Stimulated activated CD8-positive, alpha-beta memory T cell treated with anti-CD3 and anti-CD28 coated beads, Interleukin-2, amount 100 ng/mL, for 1 hour (primary cell): ENCODE measurements at regions not wholly inside any gene's neighbourhood (a gene's known extent, or its start where the extent isn't known, plus 50 kb on each side); places are given as distances from the start of the nearest gene placed in this dataset.
"Not testable (repeated sequence)": the region's sequence is repeated elsewhere in the genome, so short reads cannot be mapped to it uniquely, and the experiment has no call there.

ENCODE experiments used
- DNase-seq, 2 donors: peaks; one replicate each; pipeline ENCODE4 v3.0.0-alpha.2; 2020; ENCODE audit warnings: low read depth in 2 of 2

DNA sequence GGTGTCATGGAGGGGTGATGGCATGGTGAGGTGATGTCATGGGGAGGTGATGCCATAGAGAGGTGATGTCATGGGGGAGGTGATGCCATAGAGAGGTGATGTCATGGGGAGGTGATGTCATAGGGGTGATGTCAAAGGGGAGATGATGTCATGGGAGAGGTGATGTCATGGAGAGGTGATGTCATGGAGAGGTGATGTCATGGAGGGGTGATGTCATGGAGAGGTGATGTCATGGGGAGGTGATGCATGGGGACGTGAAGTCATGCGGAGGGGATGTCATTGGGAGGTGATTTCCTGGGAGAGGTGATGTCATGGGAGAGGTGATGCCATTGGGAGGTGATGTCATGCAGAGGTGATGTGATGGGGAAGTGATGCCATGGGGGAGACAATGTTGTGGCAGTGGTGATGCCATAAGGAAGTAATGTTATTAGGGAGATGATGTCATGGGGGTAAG, 92.1 kb upstream of the C1orf174 start:
- DNase-seq = no peak

DNA sequence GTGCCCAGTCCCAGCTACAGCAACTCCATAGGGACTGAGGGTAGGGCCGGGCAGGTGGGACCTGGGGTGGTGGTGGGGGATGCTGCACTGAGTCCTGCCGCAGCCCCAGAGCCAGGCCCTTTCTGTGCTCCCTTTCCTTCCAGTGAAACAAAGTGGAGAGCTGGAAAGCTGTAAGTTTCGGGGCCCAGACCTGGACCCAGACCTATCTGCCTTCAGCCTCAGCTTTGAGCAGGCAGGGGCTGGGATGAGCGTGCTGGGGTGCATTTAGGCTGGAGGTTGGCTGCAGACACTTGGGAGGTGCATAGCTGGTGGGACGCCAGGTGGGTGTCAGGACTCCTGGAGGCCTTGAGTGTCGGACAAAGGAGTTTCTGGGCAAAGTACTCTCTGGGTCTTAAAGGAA, 92.7 kb upstream of the C1orf174 start:
- no peak for DNase-seq

DNA sequence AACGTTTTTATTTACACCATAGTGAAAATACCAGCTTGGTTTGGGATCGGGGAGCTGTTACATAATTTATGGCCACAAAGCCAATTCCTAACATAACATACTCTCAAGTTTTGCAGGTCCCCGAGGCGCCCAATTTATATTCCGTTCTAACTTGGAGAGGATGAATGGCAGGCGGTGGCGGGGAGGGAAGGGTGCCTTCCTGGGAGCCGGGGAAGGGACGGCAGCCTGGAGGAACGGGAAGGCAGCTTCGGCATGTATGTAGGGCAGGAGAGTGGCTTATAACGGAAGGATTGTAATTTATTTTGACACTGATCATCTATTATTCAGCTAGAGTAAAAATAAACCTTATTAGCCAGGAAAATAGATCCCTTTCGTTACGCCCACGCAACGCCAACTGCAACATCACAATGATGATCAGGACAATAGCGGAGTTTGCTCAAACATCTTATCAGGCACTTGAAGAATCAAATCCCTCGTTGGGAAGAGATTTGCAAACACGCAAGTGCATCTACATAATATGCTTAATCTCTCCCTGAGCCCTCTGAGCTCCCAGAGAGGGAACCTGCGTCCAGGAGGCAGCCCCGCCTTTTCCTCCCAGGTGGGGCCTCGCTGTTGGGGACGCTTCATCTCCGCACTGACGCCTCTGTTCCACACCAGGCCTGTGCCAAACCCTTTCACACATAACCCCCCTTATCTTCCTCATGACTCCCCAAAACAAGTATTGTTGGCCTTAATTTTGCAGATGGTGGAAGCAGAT, 93.7 kb upstream of the C1orf174 start:
- DNase-seq = no peak

DNA sequence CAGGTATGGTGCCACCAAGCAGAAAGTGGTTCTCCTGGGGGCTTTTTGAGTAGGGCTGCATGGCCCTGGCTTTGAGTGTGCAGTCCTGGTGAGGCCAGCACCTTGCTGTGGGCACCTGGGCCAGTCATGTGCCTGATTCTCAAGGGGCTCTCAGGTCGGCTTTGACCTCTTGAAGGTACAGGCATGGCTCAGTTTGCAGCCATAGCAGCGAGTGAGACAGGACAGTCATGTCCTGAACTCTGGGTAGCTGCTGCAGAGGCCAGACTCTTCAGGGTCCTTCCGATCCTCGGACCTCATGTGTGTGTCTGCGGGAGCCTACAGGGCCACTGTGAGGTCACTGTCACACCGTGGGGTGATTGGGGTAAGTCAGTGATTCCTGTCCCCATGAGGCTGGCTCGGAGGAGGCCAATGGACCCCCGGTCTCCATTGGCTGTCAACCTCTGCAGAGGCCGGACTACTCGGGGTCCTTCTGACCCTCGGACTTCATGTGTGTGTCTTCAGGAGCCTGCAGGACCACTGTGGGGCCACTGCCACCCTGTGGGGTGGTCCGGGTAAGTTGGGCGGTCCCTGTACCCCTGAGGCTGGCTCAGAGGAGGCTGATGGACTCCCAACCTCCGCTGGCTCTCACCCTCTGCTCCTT, 95.2 kb upstream of the C1orf174 start:
- DNase-seq = no peak

DNA sequence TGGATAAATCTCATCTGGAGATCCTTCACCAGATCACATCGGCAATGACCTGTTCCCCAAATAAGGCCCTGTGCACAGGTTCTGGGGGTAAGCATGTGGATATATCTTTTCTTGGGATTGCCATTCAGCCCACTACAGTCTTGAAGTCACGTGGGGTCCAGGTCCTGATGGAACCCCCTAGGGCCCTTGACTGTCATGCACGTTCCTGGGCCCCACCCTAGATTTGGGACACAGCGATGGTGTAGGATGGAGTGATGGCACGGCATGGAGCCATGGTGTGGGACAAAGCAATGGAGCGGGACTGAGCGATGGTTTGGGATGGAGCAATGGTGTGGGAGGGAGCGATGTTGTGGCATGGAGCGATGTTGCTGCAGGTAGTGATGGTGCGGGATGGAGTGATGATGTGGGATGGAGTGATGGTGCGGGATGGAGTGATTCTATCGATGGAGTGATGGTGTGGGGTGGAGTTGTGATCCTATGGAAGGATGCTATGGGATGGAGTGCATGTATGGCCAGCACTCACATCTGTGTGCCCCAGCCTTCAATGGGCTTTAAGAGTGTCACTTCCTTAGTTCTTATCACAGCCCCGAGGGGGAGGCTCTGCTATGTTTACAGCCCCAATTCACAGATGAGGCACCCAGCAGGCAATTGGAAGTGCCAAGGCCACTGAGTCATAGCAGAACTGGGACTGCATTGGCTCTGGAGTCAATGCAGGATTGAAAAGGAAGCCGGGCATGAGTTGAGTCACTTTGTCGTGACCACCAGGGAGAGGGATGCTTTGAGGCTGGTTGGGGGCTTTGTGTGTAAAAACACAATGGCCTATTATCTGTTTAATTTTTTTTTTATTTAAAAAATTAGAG, 97.0 kb upstream of the C1orf174 start:
- DNase-seq = no peak

DNA sequence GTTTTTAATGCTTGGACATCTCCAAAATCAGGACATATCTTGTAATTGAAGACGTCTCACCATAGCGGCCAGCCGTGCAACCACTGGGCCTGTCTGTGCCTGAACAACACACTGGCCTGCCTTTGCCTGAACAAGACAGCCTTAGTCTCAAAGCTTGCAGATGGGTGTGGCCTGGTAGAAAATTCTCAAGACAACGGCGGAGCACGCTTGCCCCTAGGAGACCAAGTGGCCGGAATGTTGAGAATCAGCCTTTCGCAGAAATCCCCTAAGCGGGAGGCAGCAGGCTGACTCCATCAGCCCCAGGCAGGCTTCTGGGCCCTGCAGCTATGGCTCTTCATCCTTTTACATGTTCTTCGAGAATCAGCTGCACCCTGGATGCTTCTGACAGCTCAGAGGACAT, 98.0 kb upstream of the C1orf174 start:
- no peak for DNase-seq

DNA sequence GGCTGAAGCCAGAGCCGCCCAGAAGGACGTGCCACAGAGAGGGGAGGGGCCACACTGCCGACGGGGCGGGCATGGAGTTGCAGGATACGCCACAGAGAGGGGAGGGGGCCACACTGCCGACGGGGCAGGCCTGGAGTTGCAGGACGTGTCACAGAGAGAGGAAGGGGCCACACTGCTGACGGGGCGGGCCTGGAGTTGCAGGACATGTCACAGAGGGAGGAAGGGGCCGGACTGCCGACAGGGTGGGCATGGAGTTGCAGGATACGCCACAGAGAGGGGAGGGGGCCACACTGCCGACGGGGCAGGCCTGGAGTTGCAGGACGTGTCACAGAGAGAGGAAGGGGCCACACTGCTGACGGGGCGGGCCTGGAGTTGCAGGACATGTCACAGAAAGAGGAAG, 99.4 kb upstream of the C1orf174 start:
- not testable (repeated sequence) for DNase-seq

DNA sequence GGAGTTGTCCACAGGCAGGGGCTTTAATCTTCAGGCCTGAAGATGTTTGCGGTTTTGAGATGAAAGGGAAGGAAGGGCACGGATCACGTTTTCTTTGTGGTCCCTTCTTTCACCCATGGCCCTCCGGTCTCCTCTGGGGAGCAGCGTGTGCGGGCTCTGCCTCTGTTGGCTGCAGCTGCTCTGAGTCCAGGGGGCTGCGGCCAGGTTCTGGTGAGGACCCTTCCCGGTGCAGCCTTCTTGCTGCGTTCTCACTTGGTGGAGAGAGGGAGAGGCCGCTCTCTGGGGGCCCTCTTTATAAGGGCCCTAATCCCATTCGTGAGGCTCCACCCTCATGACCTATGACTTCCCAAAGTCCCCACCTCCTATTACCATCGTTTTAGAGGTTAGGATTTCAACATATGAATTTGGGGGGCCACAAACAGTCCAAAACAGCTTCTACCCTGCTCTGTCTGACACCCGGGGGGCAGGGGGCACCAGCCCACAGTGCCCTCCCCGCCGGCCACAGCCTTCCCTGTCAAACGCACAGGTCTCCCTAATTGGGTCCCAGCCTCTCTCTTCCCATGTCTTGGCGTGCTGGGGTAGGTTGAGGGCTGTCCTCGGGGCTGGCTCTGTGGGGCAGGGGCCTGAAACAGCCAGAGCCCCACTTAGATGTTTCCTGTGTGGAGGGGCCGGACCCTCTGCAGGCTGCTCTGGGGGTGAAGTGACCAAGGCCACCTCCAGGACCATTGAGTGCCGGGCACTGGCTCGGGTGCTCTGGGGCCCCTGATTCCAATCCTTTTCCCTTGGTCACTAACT, 100.1 kb upstream of the C1orf174 start:
- DNase-seq = no peak

DNA sequence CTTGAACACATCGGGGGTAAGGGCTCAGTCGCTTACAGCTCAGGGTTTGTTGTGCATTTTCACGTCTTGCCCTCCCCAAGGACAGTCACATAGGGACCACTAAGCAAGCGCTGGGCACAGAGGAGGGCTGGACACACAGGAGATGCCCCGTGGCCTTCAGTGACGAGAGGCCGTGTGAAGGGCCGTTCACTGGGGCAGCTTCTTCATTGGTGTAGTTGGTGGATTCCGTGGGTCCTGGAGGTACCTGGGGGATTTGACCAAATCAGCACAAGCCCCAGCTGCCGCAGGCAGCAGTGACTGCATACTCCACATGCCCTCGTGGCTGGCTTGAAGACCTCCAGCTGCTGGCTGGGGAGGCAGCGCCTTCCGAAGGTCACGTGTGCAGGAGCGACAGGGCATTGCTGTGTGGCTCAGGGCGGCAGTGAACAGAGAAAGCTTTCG, 100.8 kb upstream of the C1orf174 start:
- DNase-seq = no peak

DNA sequence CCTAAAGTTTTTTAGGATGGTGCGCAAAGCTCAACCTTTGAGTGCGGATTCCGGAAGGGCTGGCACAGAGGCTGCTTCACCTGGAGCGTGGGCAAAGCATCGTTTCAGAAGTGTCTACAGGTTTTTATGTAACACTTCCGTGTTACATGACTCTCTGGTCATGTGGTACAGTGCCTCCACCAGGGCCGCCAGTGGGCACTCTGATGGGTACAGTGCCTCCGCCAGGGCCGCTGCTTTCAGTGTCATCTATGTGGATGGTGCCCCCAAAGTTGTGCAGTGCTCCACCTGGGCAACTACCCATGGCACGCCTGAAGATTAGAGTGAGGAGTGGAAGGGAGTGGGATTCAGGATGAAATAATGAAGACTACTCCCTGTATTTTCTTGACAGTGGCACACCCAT, 101.4 kb upstream of the C1orf174 start:
- no peak for DNase-seq

DNA sequence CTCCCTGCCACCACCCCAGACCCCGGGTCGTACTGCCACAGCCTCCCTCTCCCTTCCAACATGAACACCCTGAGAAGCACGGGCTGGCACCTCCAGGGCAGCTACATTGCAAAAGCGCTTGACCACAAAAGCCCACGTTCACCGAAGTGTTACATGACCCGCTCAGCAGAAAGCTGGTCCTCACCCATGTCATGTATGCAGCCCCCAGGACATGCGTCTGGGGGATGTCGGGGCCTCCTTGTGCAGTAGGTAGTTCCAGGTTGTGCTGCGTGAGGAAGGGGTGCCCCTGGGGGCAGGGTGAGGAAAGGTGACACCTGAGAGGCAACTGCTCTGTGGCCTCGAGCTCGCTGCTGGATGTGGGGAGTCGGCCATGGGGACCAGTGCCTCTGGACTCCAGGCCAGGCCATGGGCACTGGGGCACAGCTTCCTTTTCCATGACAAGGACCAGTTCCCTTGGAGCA, 102.0 kb upstream of the C1orf174 start:
- no peak for DNase-seq

DNA sequence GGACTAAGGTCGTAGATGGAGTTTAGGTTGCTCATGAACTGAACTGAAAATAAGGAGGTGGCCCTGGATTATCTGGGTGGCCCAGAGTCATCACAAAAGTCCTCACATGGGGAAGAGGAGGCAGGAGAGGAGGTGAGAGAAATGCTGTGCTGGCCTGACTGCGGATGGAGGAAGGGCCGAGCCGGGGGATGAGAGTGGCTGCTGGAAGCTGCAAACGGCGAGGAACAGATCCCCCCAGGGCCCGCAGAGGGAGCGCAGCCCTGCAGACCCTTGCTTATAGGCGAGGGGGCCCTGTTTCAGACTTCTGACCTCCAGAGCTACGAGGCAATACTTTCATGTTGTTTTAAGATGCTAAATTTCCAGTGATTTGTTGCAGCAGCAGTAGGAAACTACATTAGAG, 102.7 kb upstream of the C1orf174 start:
- DNase-seq = no peak

DNA sequence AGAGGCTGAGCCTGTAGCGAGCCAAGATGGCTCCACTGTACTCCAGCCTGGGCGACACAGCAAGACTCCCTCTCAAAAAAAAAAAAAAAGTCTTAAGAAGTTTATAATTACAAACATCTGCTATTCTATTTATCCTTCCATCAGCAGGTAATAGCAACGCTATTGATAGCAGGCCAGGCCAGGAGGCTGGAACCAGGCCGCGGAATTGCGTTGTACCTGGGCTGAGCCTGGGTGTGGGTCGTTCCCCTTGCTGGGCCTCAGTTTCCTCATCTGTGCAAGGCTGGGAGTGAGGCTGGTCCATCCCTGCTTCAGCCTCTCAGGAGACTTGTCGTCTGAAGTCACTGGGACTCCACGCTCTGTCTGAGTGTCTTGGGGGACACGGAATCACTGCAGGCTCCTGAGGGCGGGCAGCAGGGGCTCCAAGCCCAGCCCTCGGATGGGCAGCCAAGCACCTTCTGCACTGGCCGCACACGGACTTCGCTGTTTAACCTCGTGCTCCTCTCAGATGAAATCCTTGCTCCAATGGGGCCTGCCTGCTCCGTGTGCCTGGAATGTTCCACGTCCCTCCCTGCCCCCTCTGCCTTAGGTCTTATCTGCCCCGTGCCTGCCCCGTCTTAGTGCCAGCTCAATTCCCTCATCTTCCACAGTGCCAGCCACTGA, 103.9 kb upstream of the C1orf174 start:
- no peak for DNase-seq

DNA sequence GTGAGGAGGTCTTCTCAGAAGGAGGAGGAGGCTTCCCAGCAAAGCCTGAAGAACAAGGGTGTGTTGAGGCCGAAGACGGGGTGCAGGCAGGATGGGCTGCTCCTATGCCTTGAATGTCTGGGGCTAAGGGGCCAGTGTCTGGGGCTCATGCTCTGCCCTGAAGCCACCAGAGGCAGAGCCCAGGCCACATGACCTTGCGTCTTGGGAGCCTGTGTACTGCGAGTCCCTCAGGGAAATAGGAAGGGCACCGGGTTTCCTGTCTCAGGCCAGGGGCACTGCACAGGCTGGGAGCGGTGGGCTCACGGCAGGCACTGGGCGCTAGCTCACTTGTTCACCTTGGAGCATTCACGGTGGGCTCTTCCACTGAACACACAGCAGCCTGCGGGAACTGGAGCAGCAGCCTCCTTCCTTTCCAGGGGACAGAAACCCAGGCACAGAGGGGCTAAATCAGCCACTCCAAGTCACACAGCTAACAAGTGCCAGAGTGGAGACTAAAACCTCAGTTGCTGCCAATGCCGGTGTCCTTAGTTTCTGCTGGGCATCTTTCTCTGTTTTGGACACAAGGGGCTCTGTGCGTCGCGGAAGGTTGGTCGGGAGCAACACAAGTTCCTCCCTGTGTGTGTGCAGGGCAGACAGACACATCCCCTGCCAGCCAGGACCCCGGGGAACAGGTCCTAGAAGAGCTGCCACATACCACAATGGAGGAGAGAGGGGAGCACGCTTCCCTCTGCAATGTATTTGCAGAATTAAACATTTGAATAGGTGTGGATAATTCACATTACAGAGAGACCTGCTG, 104.8 kb upstream of the C1orf174 start:
- no peak for DNase-seq

DNA sequence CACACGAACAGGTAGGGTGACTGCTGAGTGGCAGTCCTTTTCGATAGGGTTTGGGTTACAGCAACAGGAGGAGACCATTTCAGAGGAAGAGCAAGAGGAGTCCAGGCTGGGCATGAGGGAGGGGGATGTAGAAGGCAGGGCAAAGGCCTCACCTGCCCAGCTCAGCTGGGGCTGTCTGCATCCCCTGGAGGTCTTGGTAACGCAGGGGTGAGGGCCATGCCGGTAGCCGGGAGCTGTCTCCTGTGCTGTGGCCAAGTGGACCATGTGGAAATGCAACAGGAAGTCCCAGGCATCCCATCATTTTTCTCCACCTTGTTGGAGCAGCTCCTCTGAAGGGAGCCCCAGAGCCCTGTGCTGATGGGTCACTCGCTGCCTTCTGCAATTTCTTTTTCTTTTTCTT, 105.4 kb upstream of the C1orf174 start:
- no peak for DNase-seq

DNA sequence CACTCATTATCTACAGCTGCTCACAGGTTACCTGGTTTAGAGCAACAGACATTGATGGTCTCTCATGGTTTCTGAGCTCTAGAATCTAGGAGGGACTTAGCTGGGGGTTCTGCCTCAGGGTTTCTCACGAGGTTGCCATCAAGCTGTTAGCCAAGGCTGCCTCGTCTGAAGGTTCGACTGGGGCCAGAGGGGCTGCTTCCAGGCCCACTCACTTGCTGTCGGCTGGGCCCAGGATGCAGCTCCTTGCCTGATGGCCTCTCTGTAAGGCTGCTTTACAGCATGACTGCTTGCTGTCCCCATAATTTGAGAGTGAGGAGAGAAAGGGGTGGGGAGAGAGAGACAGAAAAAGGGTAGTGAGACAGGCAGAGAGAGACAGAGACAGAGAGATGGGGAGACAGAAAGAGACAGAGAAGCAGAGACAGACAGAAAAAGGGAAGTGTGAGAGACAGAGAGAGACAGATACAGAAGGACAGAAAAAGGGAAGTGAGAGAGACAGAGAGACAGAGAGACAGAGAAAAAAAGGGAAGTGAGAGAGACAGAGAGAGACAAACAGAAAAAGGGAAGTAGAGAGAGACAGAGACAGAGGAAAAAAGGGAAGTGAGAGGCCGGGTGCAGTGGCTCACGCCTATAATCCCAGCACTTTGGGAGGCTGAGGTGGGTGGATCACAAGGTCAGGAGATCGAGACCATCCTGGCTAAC, 106.8 kb upstream of the C1orf174 start:
- DNase-seq = no peak

DNA sequence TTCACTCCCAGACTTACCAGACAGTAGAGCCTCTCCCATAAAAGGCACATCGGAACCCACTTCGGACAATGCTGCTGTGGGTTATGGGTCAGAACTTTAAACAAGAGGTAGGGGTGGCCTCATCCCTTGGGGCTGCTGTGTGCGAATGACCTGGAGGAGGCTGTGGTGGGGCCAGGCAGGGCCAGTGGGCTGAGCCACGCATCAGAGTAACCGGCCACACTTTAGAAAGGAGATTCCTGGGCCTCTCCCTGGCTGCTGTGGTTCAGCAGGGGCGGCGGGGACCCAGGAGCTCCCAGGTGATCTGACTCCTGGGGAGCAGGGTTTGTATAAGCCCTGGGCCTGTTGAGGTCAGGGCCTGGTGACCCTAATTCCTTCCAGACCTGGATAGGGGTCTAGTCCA, 110.2 kb upstream of the C1orf174 start:
- no peak for DNase-seq

DNA sequence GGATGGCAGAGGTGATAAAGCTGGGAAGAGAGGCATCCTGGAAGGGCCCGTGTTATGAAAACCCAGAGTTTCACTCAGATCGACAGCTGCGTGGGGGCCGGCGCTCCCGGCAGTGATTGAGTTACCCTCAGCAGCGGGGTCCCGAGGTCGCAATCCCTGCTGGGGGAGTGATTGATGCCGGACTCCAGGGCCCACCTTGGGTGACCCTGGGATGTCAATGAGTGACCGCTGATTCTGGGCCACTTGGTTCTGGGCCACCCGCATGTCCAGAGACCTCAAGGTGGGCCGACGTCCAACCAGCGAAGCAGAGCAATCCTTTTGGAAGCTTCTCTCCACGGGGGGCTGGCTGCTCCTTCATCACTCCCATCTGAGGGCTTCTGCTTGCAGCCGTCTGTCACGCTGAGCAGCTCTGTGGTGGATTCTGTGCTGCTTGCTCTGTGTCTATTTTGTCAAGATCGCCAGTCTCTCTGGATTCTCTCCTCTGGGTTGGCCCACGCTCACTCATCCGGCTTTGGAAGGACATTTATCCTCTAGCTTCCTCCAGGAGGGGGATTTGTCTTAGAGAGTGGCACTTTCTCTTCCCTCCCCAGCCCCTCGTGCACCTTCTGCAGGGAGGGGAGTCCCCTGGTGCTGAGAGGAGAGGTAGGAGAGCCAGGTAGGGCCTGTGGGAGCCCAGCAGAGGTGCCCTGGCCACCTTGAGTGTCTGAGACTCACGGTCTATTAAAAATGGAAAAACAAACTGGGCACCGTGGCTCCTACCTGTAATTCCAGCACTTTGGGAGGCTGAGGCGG, 110.9 kb upstream of the C1orf174 start:
- DNase-seq = no peak
